Subcutaneous abdominal adipose tissue (tissue), 5 donors: ENCODE measurements at regions not wholly inside any gene's neighbourhood (a gene's known extent, or its start where the extent isn't known, plus 50 kb on each side); places are given as distances from the start of the nearest gene placed in this dataset.
"Not testable (repeated sequence)": the region's sequence is repeated elsewhere in the genome, so short reads cannot be mapped to it uniquely, and the experiment has no call there.

Experiments
- H3K27ac ChIP-seq: one replicate; pipeline ENCODE4 v1.7.0; 2013; ENCODE audit warnings: low read depth, mild to moderate bottlenecking, inconsistent platforms, low read length, moderate library complexity
- H3K27me3 ChIP-seq, 5 donors: one replicate each; pipeline ENCODE4 v1.7.0; 2013; ENCODE audit warnings: low read length in 5 of 5, inconsistent platforms in 1 of 5; ENCODE audit not compliant: control insufficient read depth in 5 of 5, insufficient read depth in 4 of 5
- H3K36me3 ChIP-seq, 5 donors: one replicate each; pipeline ENCODE4 v1.7.0; 2013; ENCODE audit warnings: low read length in 5 of 5; ENCODE audit not compliant: control insufficient read depth in 5 of 5, insufficient read depth in 5 of 5
- H3K4me1 ChIP-seq, 5 donors: one replicate each; pipeline ENCODE4 v1.7.0; 2013; ENCODE audit warnings: low read length in 5 of 5, mild to moderate bottlenecking in 3 of 5, moderate library complexity in 1 of 5; ENCODE audit not compliant: control insufficient read depth in 5 of 5, insufficient read depth in 5 of 5
- H3K4me3 ChIP-seq, 5 donors: one replicate each; pipeline ENCODE4 v1.7.0; 2013; ENCODE audit warnings: low read length in 5 of 5, low read depth in 1 of 5
- H3K9ac ChIP-seq, 5 donors: one replicate each; pipeline ENCODE4 v1.7.0; 2013; ENCODE audit warnings: low read length in 5 of 5, mild to moderate bottlenecking in 4 of 5, moderate library complexity in 3 of 5
- H3K9me3 ChIP-seq, 5 donors: one replicate each; pipeline ENCODE4 v1.7.0; 2013; ENCODE audit warnings: low read length in 5 of 5; ENCODE audit not compliant: control insufficient read depth in 5 of 5
- donor health status: healthy.
- donor health status: healthy.
- donor health status: healthy.
- donor health status: healthy.
- donor health status: healthy.

GRCh38 chr21:22343303-22343702, 1345.1 kb downstream of the NCAM2 start:
- Histone ChIP-seq H3K4me3 (no peak overlapping the region), H3K36me3 (no peaks in the 10 kb centered on the region), H3K27me3 (no peaks in the 10 kb centered on the region), H3K4me1 (no peaks in the 10 kb centered on the region), H3K9me3 (peaks cover 0 to 5% (median 0%) of the 10 kb centered on the region in 5 donors), H3K27ac (no peak overlapping the region), H3K9ac (no peak overlapping the region)

- Histone ChIP-seq H3K4me1 (no peaks in the 10 kb centered on the region), H3K4me3 (no peak overlapping the region), H3K9me3 (peaks cover 0 to 4% (median 0%) of the 10 kb centered on the region in 5 donors), H3K36me3 (no peaks in the 10 kb centered on the region), H3K27me3 (no peaks in the 10 kb centered on the region), H3K9ac (no peak overlapping the region), H3K27ac (no peak overlapping the region)
Observed at GRCh38 chr21:22343721-22344120, 1345.5 kb downstream of the NCAM2 start.

DNA sequence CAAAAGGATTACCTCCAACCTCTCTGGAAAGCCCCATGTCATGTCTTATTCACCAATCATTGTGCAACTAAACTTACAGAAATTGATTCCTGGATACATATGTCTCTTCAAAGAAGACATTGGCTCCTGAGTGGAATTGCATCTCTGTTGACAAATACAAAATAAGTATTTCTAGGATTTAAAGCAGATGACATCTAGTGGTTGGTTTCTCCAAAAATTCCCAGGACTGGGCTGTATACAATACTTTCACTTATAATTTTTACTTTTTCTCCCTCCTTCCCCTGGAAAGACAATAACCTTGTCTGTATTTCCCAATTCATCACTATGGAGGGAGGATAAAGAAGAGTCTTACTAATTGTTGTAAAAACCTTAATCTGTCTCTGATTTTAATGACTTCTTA, 1347.4 kb downstream of the NCAM2 start:
- Histone ChIP-seq H3K9ac (no peak overlapping the region), H3K36me3 (no peaks in the 10 kb centered on the region), H3K9me3 (peaks cover 0 to 2% (median 0%) of the 10 kb centered on the region in 5 donors), H3K27ac (no peak overlapping the region), H3K4me3 (no peak overlapping the region), H3K27me3 (no peaks in the 10 kb centered on the region), H3K4me1 (no peaks in the 10 kb centered on the region)

DNA sequence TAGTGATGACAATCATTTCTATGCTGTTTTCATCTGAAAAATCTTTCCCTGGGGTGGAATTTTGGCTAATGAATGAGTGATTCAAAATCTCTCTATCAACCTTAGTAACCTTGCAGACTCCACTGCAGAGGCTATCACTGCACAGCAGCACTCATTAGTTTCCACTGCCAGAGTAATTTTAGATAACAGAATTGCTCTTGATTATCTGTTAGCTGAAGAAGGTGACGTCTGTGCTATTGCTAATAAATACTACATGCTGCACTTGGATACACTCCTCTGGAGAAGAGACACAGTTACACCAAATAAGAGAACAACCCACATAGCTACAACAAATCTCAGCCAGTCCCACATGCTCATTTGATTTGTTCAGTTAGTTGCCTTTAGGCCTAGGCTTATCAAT, 1348.4 kb downstream of the NCAM2 start:
- H3K36me3 ChIP-seq: no peaks in the 10 kb centered on the region
- no peak overlapping the region for H3K4me3 ChIP-seq
- no peak overlapping the region for H3K27ac ChIP-seq
- H3K4me1 ChIP-seq: no peaks in the 10 kb centered on the region
- no peaks in the 10 kb centered on the region for H3K27me3 ChIP-seq
- no peaks in the 10 kb centered on the region for H3K9me3 ChIP-seq
- H3K9ac ChIP-seq: no peak overlapping the region

DNA sequence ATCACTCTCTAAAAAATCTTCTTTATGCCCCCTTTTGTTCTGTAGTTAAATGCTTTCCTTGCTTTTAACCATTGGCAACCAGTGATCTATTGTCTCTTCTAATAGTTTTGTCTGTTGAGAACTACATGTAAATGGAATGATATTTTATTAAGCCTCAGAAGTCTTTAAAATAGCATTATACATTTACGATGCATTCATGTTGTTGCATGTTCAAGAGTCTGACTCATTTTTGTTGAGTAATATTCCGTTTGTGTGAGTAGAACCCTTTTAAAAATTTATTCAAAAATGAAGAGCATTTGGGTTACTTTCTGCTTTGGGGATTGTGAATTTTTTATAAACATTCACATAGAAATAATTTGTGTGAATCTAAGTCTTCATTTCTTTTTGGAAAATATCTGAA, 1352.9 kb downstream of the NCAM2 start:
- no peak overlapping the region for H3K27ac ChIP-seq
- H3K4me1 ChIP-seq: no peaks in the 10 kb centered on the region
- no peaks in the 10 kb centered on the region for H3K27me3 ChIP-seq
- H3K9ac ChIP-seq: no peak overlapping the region
- H3K9me3 ChIP-seq: no peaks in the 10 kb centered on the region
- no peaks in the 10 kb centered on the region for H3K36me3 ChIP-seq
- no peak overlapping the region for H3K4me3 ChIP-seq

- Histone ChIP-seq H3K9ac (no peak overlapping the region), H3K9me3 (no peaks in the 10 kb centered on the region)
Observed at GRCh38 chr21:22352088-22352487, 1353.9 kb downstream of the NCAM2 start.

DNA sequence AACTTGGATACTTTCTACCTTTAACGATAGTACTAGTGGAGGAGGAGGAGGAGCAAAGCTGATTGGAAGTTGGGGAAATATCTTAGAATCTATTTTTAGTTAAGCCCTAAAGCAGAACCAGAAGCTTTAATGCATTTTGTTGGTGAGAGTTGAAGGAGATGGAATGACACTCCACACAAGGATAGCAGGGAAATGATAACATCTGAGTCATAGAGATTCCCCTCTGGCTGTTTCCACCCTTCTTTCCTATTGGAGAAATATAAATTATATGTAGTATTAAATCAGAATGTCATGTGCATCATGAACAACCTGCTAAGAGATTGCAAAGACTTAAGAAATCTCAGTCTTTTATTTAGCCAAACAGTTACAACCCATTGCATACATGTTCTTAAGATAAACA, 1357.7 kb downstream of the NCAM2 start:
- H3K4me1 ChIP-seq: no peaks in the 10 kb centered on the region
- no peaks in the 10 kb centered on the region for H3K27me3 ChIP-seq
- H3K36me3 ChIP-seq: no peaks in the 10 kb centered on the region
- no peak overlapping the region for H3K4me3 ChIP-seq
- no peaks in the 10 kb centered on the region for H3K9me3 ChIP-seq
- no peak overlapping the region for H3K27ac ChIP-seq
- H3K9ac ChIP-seq: no peak overlapping the region

More at GRCh38 chr21:22352088-22352487, 1353.9 kb downstream of the NCAM2 start:
- Histone ChIP-seq H3K27me3 (no peaks in the 10 kb centered on the region), H3K27ac (no peak overlapping the region), H3K4me1 (no peaks in the 10 kb centered on the region), H3K4me3 (no peak overlapping the region), H3K36me3 (no peaks in the 10 kb centered on the region)

GRCh38 chr21:22356663-22357062, 1358.5 kb downstream of the NCAM2 start:
- Histone ChIP-seq H3K4me3 (no peak overlapping the region), H3K9me3 (no peaks in the 10 kb centered on the region), H3K27ac (no peak overlapping the region), H3K4me1 (no peaks in the 10 kb centered on the region), H3K27me3 (no peaks in the 10 kb centered on the region), H3K36me3 (no peaks in the 10 kb centered on the region), H3K9ac (no peak overlapping the region)

DNA sequence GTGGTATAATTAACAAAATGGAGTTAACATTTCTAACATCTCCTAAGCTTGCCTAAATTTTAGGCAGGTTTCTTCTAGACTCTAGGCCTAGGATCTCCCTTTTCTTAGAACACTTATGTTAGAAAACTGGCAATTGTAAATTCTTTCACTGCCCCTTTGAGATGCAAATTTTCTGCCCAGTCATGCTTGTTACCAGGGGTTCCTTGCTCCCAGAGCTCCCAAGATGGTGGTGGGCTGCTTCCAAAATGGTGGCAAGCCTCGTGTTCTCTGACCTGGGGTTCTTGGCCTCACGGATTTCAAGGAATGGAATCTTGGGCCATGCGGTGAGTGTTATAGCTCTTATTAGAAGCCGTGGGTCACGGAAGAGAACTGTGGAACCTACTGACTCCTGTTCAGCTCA, 1361.4 kb downstream of the NCAM2 start:
- not testable (repeated sequence) for H3K36me3 ChIP-seq, H3K27ac ChIP-seq, H3K4me3 ChIP-seq, H3K9ac ChIP-seq, H3K27me3 ChIP-seq, H3K4me1 ChIP-seq, H3K9me3 ChIP-seq

DNA sequence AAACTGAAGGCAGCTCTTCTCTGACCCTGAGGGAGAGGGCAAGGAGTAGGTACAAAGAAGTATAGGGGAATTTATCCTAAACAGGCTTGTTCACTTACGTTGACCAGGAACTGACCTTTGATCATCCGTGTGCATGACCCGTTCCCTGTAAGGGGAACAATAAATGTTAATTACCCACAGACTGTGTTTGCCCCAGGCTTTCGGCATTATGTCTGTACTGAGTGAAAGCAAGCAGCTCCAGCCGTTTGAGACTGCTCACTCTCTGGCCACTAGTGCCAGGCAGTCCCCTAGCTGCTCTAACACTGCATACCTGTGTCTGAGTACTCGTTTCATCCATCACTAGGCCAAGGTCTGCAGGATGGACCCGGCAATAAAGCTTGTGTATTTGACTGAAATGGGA, 1365.3 kb downstream of the NCAM2 start:
- Histone ChIP-seq H3K4me3 (no peak overlapping the region), H3K27me3 (no peaks in the 10 kb centered on the region), H3K36me3 (no peaks in the 10 kb centered on the region), H3K4me1 (no peaks in the 10 kb centered on the region), H3K9me3 (no peaks in the 10 kb centered on the region), H3K27ac (no peak overlapping the region), H3K9ac (no peak overlapping the region)

- H3K36me3 ChIP-seq: no peaks in the 10 kb centered on the region
- H3K4me1 ChIP-seq: no peaks in the 10 kb centered on the region
- no peak overlapping the region for H3K27ac ChIP-seq
- H3K27me3 ChIP-seq: no peaks in the 10 kb centered on the region
- H3K9me3 ChIP-seq: no peaks in the 10 kb centered on the region
- H3K9ac ChIP-seq: no peak overlapping the region
- no peak overlapping the region for H3K4me3 ChIP-seq
Observed at GRCh38 chr21:22364163-22364562, 1366.0 kb downstream of the NCAM2 start.
